ENCODE measurements at regions not wholly inside any gene's neighbourhood (a gene's known extent, or its start where the extent isn't known, plus 50 kb on each side); places are given as distances from the start of the nearest gene placed in this dataset.

- TF ChIP-seq SKIL (IDR thresholded peaks at IDR 0.05; ENCODE audit: low read depth, poor library complexity, severe bottlenecking) (peak; percentile 90), PML (IDR thresholded peaks at IDR 0.05; ENCODE audit: low read length) (peak; percentile 70), NRF1 (conservative IDR thresholded peaks at IDR 0.05; ENCODE audit: low read depth, low read length) (no peak), CBFB (IDR thresholded peaks at IDR 0.05; ENCODE audit: low read depth) (peak; percentile 71), PKNOX1 (IDR thresholded peaks at IDR 0.05) (peak; percentile 89), POLR2A (IDR thresholded peaks at IDR 0.05; ENCODE audit: low read depth, low read length) (peak; percentile 49; the same call in 1 of the 2 replicates), JUND (IDR thresholded peaks at IDR 0.05; ENCODE audit: low read depth, low read length) (no peak), BCL11A (IDR thresholded peaks at IDR 0.05; ENCODE audit: low read depth, low read length) (peak; percentile 64), ZNF687 (IDR thresholded peaks at IDR 0.05) (peak; percentile 92), TARDBP (IDR thresholded peaks at IDR 0.05; ENCODE audit: borderline replicate concordance) (no peak), SP1 (IDR thresholded peaks at IDR 0.05; ENCODE audit: low read depth, low read length) (peak; percentile 65), IKZF2 (IDR thresholded peaks at IDR 0.05) (peak; percentile 90 to 92), KDM1A (IDR thresholded peaks at IDR 0.05; ENCODE audit: borderline replicate concordance) (no peak), HDAC6 (IDR thresholded peaks at IDR 0.05; ENCODE audit: unreplicated experiment) (no peak), CHD1 (IDR thresholded peaks at IDR 0.05; ENCODE audit: low read depth, low read length) (0 out of 2 replicates have a peak, but pooled peaks have one; percentile 27), SPI1 (IDR thresholded peaks at IDR 0.05; ENCODE audit: borderline replicate concordance, insufficient read depth, low read depth, low read length) (no peak), MTA2 (IDR thresholded peaks at IDR 0.05; ENCODE audit: low read depth) (peak; percentile 88), RELA (IDR thresholded peaks at IDR 0.05; ENCODE audit: borderline replicate concordance, partially characterized antibody) (peak; percentile 71), BHLHE40 (IDR thresholded peaks at IDR 0.05; ENCODE audit: borderline replicate concordance in 1 of 2, low read depth in 2 of 2, low read length in 1 of 2) (peak; percentile 76 to 78), TAF1 (IDR thresholded peaks at IDR 0.05; ENCODE audit: borderline replicate concordance, low read depth, low read length) (peak; percentile 71), RAD21 (IDR thresholded peaks at IDR 0.05; ENCODE audit: insufficient read depth, low read depth, low read length) (peak; percentile 35; the same call in 1 of the 2 replicates), MYC (IDR thresholded peaks at IDR 0.05; ENCODE audit: insufficient read depth, insufficient read length, insufficient replicate concordance, low read length, severe bottlenecking) (no peak), CBX5 (IDR thresholded peaks at IDR 0.05; ENCODE audit: low read depth) (peak; percentile 96), NFYB (IDR thresholded peaks at IDR 0.05; ENCODE audit: insufficient read depth, low read depth, low read length) (no peak)
These were observed 257.8 kb upstream of the BTG1 start (continued) for GRCh38 chr12:92403210-92404175.

All from GM12878 (cell line).